Parathyroid adenoma (tissue), 2 donors: ENCODE measurements at regions not wholly inside any gene's neighbourhood (a gene's known extent, or its start where the extent isn't known, plus 50 kb on each side); places are given as distances from the start of the nearest gene placed in this dataset.

ENCODE experiments used
- H2AFZ ChIP-seq: fragments of 300-600 bp; sonication (generic); one replicate; pipeline ENCODE4 v1.7.0; 2017; ENCODE audit warnings: antibody characterized with exemption, mild to moderate bottlenecking
- H3K27ac ChIP-seq: fragments of 300-600 bp; sonication (generic); one replicate; pipeline ENCODE4 v1.7.0; 2017
- H3K27me3 ChIP-seq: fragments of 300-600 bp; sonication (generic); one replicate; pipeline ENCODE4 v1.7.0; 2017; ENCODE audit warnings: low read length; ENCODE audit not compliant: control insufficient read depth, insufficient read depth
- H3K36me3 ChIP-seq: fragments of 300-600 bp; sonication (generic); one replicate; pipeline ENCODE4 v1.7.0; 2017; ENCODE audit warnings: low read length; ENCODE audit not compliant: control insufficient read depth, insufficient read depth
- H3K4me1 ChIP-seq: fragments of 300-600 bp; sonication (generic); one replicate; pipeline ENCODE4 v1.7.0; 2017; ENCODE audit warnings: control low read depth
- H3K4me2 ChIP-seq: fragments of 300-600 bp; sonication (generic); one replicate; pipeline ENCODE4 v1.7.0; 2017; ENCODE audit warnings: low read length
- H3K4me3 ChIP-seq: fragments of 300-600 bp; sonication (generic); one replicate; pipeline ENCODE4 v1.7.0; 2017; ENCODE audit warnings: low read depth, low read length
- H3K79me2 ChIP-seq: fragments of 300-600 bp; sonication (generic); one replicate; pipeline ENCODE4 v1.7.0; 2017; ENCODE audit warnings: control low read depth
- H3K9ac ChIP-seq: fragments of 300-600 bp; sonication (generic); one replicate; pipeline ENCODE4 v1.7.0; 2017; ENCODE audit warnings: mild to moderate bottlenecking
- H3K9me3 ChIP-seq: fragments of 300-600 bp; sonication (generic); one replicate; pipeline ENCODE4 v1.7.0; 2017; ENCODE audit warnings: low read length; ENCODE audit not compliant: control insufficient read depth
- TF ChIP-seq, protein P1 (sequence below): fragments of 300-600 bp; sonication (generic); IDR thresholded peaks from one replicate; pipeline ENCODE4 v1.7.0; 2017; ENCODE audit warnings: antibody characterized with exemption, mild to moderate bottlenecking
- donor health status: primary hyperparathyroidism.

DNA sequence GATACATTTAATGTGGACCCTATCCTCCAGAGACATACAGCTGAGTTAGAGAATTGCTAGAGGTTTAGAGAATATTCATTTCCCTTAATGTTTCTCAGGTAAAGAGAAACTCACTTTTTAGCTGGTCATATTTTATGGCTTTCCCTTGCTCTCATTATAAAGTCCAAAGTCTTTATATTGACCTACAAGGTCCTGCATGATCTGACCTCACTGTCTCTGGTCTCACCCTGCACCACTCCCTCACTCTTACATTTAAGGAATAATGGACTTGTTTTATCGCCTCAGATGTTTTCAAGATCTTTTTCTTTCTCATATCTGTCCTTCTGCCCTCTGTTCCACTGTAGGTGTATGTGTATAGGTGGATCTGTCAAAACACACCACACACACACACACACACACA, 597.3 kb downstream of the PLCL1 start:
- no peaks in the 10 kb centered on the region for H3K79me2 ChIP-seq
- no peaks in the 10 kb centered on the region for H3K36me3 ChIP-seq
- no peaks in the 10 kb centered on the region for H3K4me1 ChIP-seq
- H3K4me3 ChIP-seq: no peak overlapping the region
- H3K27me3 ChIP-seq: no peaks in the 10 kb centered on the region
- H3K9me3 ChIP-seq: no peaks in the 10 kb centered on the region
- no peak overlapping the region for H3K27ac ChIP-seq
- TF ChIP-seq, protein P1, sequence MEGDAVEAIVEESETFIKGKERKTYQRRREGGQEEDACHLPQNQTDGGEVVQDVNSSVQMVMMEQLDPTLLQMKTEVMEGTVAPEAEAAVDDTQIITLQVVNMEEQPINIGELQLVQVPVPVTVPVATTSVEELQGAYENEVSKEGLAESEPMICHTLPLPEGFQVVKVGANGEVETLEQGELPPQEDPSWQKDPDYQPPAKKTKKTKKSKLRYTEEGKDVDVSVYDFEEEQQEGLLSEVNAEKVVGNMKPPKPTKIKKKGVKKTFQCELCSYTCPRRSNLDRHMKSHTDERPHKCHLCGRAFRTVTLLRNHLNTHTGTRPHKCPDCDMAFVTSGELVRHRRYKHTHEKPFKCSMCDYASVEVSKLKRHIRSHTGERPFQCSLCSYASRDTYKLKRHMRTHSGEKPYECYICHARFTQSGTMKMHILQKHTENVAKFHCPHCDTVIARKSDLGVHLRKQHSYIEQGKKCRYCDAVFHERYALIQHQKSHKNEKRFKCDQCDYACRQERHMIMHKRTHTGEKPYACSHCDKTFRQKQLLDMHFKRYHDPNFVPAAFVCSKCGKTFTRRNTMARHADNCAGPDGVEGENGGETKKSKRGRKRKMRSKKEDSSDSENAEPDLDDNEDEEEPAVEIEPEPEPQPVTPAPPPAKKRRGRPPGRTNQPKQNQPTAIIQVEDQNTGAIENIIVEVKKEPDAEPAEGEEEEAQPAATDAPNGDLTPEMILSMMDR: no peak
- H2AFZ ChIP-seq: no peak overlapping the region
- no peak overlapping the region for H3K9ac ChIP-seq
- H3K4me2 ChIP-seq: no peak overlapping the region

DNA sequence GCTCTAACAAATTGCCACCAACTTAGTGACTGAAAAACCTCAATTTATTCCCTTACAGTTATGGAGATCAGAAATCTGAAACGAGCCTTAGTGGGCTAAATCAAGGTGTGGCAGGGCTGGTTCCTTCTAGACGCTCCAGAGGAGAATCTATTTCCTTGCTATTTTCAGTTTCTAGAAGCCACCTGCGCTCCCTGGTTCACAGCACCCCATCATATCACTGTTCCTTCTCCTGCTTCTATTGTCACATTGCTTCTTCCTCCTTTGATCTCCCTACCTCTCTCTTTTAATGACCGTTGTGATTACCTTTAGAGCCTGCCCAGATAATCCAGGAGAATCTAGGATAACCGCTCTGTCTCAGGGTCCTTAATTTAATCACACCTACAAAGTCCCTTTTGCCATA, 596.6 kb downstream of the PLCL1 start:
- Histone ChIP-seq H3K4me2 (no peak overlapping the region), H3K27me3 (no peaks in the 10 kb centered on the region), H3K4me3 (no peak overlapping the region), H3K9me3 (no peaks in the 10 kb centered on the region), H3K9ac (no peak overlapping the region), H3K27ac (no peak overlapping the region), H2AFZ (no peak overlapping the region), H3K79me2 (no peaks in the 10 kb centered on the region), H3K4me1 (no peaks in the 10 kb centered on the region), H3K36me3 (no peaks in the 10 kb centered on the region)
- TF ChIP-seq, protein P1: no peak

DNA sequence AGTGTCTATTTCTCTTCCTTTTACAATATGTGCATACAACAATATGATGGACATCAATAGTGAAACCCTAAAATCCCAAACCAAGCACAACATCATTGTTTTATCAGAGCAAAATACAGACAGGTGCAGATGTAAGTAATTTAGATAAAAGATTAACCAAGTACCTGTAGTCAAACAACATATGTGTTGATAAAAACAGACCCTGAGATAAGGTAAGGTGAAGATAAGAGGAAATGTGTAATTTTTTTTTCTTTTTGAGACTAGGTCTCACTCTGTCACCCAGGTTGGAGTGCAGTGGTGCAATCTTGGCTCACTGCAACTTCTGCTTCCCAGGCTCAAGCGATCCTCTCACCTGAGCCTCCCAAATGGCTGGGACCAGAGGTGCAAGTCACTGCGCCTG, 589.8 kb downstream of the PLCL1 start:
- no peaks in the 10 kb centered on the region for H3K79me2 ChIP-seq
- no peak overlapping the region for H2AFZ ChIP-seq
- no peak overlapping the region for H3K4me2 ChIP-seq
- no peaks in the 10 kb centered on the region for H3K4me1 ChIP-seq
- no peak overlapping the region for H3K27ac ChIP-seq
- H3K9ac ChIP-seq: no peak overlapping the region
- no peaks in the 10 kb centered on the region for H3K27me3 ChIP-seq
- H3K36me3 ChIP-seq: no peaks in the 10 kb centered on the region
- H3K9me3 ChIP-seq: no peaks in the 10 kb centered on the region
- no peak overlapping the region for H3K4me3 ChIP-seq
- TF ChIP-seq, protein P1: no peak

DNA sequence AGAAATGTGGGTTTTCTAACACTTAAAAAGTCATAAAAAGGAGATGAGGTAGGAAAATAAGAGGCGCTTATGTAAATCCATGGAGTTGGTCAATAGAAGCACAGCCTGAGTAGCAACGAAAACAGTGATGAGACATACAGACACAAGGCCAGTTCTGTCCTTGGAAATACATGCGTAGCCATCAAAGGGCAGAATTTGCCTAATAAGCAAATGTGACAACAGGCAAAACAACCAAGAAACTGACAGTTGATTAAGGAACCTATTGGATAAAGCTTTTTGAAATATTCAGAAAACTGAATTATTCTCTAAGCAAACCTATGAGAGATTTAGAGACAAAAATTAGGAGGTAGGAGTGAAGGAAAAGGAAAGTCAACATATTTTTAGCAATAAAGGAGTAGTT, 586.3 kb downstream of the PLCL1 start:
- Histone ChIP-seq H3K4me2 (no peak overlapping the region), H3K27ac (no peak overlapping the region), H3K9ac (no peak overlapping the region), H3K79me2 (no peaks in the 10 kb centered on the region), H3K4me1 (no peaks in the 10 kb centered on the region), H3K36me3 (no peaks in the 10 kb centered on the region), H3K9me3 (no peaks in the 10 kb centered on the region), H3K4me3 (no peak overlapping the region), H3K27me3 (no peaks in the 10 kb centered on the region), H2AFZ (no peak overlapping the region)
- TF ChIP-seq, protein P1: no peak

DNA sequence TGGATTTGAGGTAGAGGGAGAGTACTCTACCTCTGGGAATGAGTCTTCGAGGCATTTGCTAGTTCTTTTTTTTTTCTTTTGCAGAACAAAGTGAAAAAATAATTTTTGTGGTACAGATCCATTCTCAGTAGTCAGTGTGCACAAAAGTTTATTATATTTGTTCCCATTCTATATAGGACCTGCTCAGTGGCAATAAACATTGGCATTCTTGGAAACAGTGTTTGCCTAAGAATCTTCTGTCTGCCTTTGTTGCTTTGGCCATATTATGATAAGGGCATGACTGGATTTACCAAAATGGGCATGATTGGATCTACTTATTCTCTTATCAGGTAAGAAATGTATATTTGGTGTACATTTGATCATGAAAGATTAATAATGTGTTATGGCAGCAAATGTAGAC, 583.3 kb downstream of the PLCL1 start:
- no peaks in the 10 kb centered on the region for H3K79me2 ChIP-seq
- H3K27ac ChIP-seq: no peak overlapping the region
- H3K27me3 ChIP-seq: no peaks in the 10 kb centered on the region
- no peak overlapping the region for H3K4me2 ChIP-seq
- no peak overlapping the region for H3K4me3 ChIP-seq
- no peaks in the 10 kb centered on the region for H3K36me3 ChIP-seq
- no peaks in the 10 kb centered on the region for H3K4me1 ChIP-seq
- TF ChIP-seq, protein P1: no peak
- H2AFZ ChIP-seq: no peak overlapping the region
- H3K9me3 ChIP-seq: no peaks in the 10 kb centered on the region
- no peak overlapping the region for H3K9ac ChIP-seq
